Osteoblast (primary cell): ENCODE measurements at regions not wholly inside any gene's neighbourhood (a gene's known extent, or its start where the extent isn't known, plus 50 kb on each side); places are given as distances from the start of the nearest gene placed in this dataset.

ENCODE experiments used
- DNase-seq: peaks from one replicate; pipeline ENCODE4 v3.0.0; 2011; ENCODE audit warnings: low spot score, mixed read lengths; ENCODE audit not compliant: insufficient read length; ENCODE audit errors: missing footprints
- H2AFZ ChIP-seq: 2 replicates; pipeline ENCODE4 v1.6.0; 2011; ENCODE audit warnings: mild to moderate bottlenecking, low read length
- H3K27ac ChIP-seq: 2 replicates; pipeline ENCODE4 v1.5.1; 2011; ENCODE audit warnings: mild to moderate bottlenecking, low read depth, low read length, moderate library complexity
- H3K27me3 ChIP-seq: 2 replicates; pipeline ENCODE4 v1.6.0; 2012; ENCODE audit warnings: mild to moderate bottlenecking, control low read depth, inconsistent platforms, low read length, moderate library complexity; ENCODE audit not compliant: insufficient read depth
- H3K36me3 ChIP-seq: 2 replicates; pipeline ENCODE4 v1.5.1; 2011; ENCODE audit warnings: mild to moderate bottlenecking, low read length, control low read depth, moderate library complexity; ENCODE audit not compliant: insufficient read depth
- H3K4me1 ChIP-seq: 2 replicates; pipeline ENCODE4 v1.5.1; 2011; ENCODE audit warnings: mild to moderate bottlenecking, low read length, control low read depth, moderate library complexity; ENCODE audit not compliant: insufficient read depth
- H3K4me2 ChIP-seq: 2 replicates; pipeline ENCODE4 v1.6.0; 2011; ENCODE audit warnings: mild to moderate bottlenecking, low read length; ENCODE audit not compliant: insufficient read depth
- H3K4me3 ChIP-seq: fragments of 200-600 bp; sonication (generic); 3 replicates; pipeline ENCODE4 v1.5.1; 2012; ENCODE audit warnings: mild to moderate bottlenecking, low read length, inconsistent platforms; ENCODE audit not compliant: insufficient read depth
- H3K79me2 ChIP-seq: 2 replicates; pipeline ENCODE4 v1.6.0; 2012; ENCODE audit warnings: mild to moderate bottlenecking, low read length, control low read depth, inconsistent platforms; ENCODE audit not compliant: insufficient read depth
- H3K9me3 ChIP-seq: 2 replicates; pipeline ENCODE4 v1.5.1; 2011; ENCODE audit warnings: low read depth, low read length, control low read depth
- H4K20me1 ChIP-seq: 2 replicates; pipeline ENCODE4 v1.6.0; 2012; ENCODE audit warnings: mild to moderate bottlenecking, low read length, control low read depth; ENCODE audit not compliant: insufficient read depth
- TF ChIP-seq, protein P1 (sequence below): IDR thresholded peaks from 2 replicates; pipeline ENCODE4 v1.5.1; 2011; ENCODE audit warnings: mild to moderate bottlenecking, low read depth, low read length, moderate library complexity; ENCODE audit errors: extremely low read depth

DNA sequence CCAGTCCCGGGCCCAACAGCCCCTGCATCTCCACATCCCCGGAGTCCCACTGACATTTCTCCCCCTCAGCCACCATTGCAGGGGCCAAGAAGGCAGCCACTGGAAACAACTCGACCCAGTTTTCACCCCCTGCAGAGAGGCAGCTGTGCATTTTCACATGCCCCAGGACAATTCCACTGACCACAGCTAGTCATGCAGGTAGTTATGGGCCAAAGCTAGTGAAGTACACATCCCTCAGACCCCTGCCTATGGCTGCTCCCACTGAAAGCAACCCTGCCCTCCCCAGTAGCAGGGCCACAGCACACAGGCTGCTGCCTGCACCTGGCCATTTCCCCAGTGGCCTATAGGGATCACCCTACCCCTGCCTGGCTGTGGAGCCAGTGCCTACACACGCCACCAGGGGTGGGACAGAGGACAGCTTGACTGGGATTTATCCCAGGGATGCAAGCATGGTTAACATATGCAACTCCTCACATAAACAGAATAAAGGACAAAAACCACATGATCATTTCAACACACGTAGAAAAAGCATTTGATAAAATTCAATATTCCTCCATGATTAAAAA is 154.0 kb downstream of the NDUFA12 start:
- peaks cover 42% of the 10 kb centered on the region for H3K27me3 ChIP-seq
- H3K79me2 ChIP-seq = no peaks in the 10 kb centered on the region
- H3K4me2 ChIP-seq = no peak overlapping the region
- no peaks in the 10 kb centered on the region for H3K36me3 ChIP-seq
- H3K4me3 ChIP-seq = no peak overlapping the region
- H3K9me3 ChIP-seq = no peaks in the 10 kb centered on the region
- TF ChIP-seq, protein P1, sequence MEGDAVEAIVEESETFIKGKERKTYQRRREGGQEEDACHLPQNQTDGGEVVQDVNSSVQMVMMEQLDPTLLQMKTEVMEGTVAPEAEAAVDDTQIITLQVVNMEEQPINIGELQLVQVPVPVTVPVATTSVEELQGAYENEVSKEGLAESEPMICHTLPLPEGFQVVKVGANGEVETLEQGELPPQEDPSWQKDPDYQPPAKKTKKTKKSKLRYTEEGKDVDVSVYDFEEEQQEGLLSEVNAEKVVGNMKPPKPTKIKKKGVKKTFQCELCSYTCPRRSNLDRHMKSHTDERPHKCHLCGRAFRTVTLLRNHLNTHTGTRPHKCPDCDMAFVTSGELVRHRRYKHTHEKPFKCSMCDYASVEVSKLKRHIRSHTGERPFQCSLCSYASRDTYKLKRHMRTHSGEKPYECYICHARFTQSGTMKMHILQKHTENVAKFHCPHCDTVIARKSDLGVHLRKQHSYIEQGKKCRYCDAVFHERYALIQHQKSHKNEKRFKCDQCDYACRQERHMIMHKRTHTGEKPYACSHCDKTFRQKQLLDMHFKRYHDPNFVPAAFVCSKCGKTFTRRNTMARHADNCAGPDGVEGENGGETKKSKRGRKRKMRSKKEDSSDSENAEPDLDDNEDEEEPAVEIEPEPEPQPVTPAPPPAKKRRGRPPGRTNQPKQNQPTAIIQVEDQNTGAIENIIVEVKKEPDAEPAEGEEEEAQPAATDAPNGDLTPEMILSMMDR = no peak
- H3K27ac ChIP-seq = no peak overlapping the region
- no peak overlapping the region for H2AFZ ChIP-seq
- H4K20me1 ChIP-seq = no peaks in the 10 kb centered on the region
- no peak for DNase-seq
- no peaks in the 10 kb centered on the region for H3K4me1 ChIP-seq

DNA sequence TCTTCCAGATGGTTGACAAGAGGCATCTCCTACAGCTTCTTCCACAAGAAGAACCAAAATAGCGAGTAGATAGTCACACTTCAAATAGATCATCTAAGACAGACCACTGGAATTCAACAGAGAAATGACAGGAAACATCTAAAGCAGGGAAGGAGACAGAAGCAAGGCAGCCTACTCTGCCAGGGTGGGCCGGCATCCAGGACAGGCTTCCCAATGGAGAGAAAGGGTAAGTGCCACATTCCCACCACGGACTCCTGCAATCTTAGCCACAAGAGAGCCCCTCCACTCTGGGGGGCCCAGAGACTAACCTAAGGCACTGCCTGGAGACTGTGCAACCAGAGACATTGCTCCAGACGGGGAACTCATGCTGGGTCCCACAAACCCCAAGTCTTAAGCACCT is 154.5 kb downstream of the NDUFA12 start:
- no peak overlapping the region for H3K4me2 ChIP-seq
- no peaks in the 10 kb centered on the region for H4K20me1 ChIP-seq
- no peaks in the 10 kb centered on the region for H3K9me3 ChIP-seq
- no peak overlapping the region for H2AFZ ChIP-seq
- H3K27ac ChIP-seq = no peak overlapping the region
- no peaks in the 10 kb centered on the region for H3K79me2 ChIP-seq
- H3K4me1 ChIP-seq = no peaks in the 10 kb centered on the region
- no peaks in the 10 kb centered on the region for H3K36me3 ChIP-seq
- TF ChIP-seq, protein P1 = no peak
- H3K27me3 ChIP-seq = peaks cover 46% of the 10 kb centered on the region
- DNase-seq = no peak
- H3K4me3 ChIP-seq = no peak overlapping the region

DNA sequence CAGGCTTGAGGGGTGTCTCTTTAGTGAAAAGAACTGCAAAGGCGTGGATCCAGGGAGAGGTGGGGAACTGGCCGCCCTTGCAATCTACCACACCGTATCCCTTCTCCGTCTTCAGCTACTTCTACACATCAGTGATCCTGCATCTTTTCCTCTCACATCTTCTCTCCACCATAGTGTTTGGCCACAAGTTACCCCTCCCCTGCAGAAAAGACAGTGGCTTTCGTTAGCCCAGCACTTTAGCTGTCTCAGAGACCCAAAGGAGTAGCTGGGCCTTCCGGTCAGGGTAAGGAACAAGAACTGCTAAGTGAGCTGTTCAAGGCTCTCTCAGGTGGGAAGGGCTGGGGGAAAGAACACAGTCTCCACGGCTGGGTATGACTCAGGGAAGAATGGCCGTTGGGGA is 158.4 kb downstream of the NDUFA12 start:
- no peak overlapping the region for H3K27ac ChIP-seq
- H3K4me3 ChIP-seq = no peak overlapping the region
- no peaks in the 10 kb centered on the region for H3K9me3 ChIP-seq
- TF ChIP-seq, protein P1 = no peak
- no peak overlapping the region for H2AFZ ChIP-seq
- H3K4me1 ChIP-seq = no peaks in the 10 kb centered on the region
- peaks cover 51% of the 10 kb centered on the region for H3K27me3 ChIP-seq
- H3K4me2 ChIP-seq = no peak overlapping the region
- no peak for DNase-seq
- no peaks in the 10 kb centered on the region for H3K36me3 ChIP-seq
- no peaks in the 10 kb centered on the region for H4K20me1 ChIP-seq
- H3K79me2 ChIP-seq = no peaks in the 10 kb centered on the region

DNA sequence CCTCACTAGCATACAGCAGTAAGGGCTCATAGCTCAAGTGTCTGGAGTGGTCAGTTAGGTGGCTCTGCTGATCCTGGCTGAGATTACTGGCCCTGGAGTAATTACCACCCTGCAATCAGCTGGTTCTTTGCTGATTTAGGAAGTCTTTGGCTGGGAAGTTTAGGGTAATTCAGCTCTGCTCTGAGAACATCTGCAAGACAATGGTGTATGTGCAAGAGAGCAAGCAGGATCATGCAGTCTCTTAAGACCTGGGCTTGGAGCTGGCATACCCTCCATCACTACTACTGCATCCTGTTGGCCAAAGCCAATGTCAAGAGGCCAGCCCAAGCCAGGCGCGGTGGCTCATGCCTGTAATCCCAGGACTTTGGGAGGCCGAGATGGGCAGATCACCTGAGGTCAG is 159.0 kb downstream of the NDUFA12 start:
- no peak overlapping the region for H2AFZ ChIP-seq
- no peaks in the 10 kb centered on the region for H3K9me3 ChIP-seq
- H3K4me3 ChIP-seq = no peak overlapping the region
- TF ChIP-seq, protein P1 = no peak
- H3K36me3 ChIP-seq = no peaks in the 10 kb centered on the region
- no peak overlapping the region for H3K4me2 ChIP-seq
- no peak for DNase-seq
- peaks cover 51% of the 10 kb centered on the region for H3K27me3 ChIP-seq
- no peaks in the 10 kb centered on the region for H4K20me1 ChIP-seq
- no peak overlapping the region for H3K27ac ChIP-seq
- no peaks in the 10 kb centered on the region for H3K4me1 ChIP-seq
- no peaks in the 10 kb centered on the region for H3K79me2 ChIP-seq
